CD4-positive, CD25-positive, alpha-beta regulatory T cell (primary cell): ENCODE measurements at regions not wholly inside any gene's neighbourhood (a gene's known extent, or its start where the extent isn't known, plus 50 kb on each side); places are given as distances from the start of the nearest gene placed in this dataset.
A peak's percentile ranks its signal among the peaks of the same experiment; 100 is the strongest.

Experiments used
- ATAC-seq, 2 donors: fragments of 150-1000 bp; cut with Tn5 transposase; one replicate each; pipeline ENCODE4 v1.10.0; 2021; ENCODE audit warnings: low read depth in 2 of 2, moderate number of reproducible peaks in 2 of 2, moderate library complexity in 1 of 2
- DNase-seq, 3 donors: peaks; one replicate each; pipeline versions ENCODE4 v3.0.0 to v3.0.0-alpha.2; 2012 to 2022; ENCODE audit warnings: mixed read lengths in 1 of 3
- H3K27ac ChIP-seq: one replicate; pipeline ENCODE4 v1.7.0; 2013; ENCODE audit warnings: mild to moderate bottlenecking, low read length; ENCODE audit not compliant: insufficient read depth, poor library complexity, severe bottlenecking
- H3K27me3 ChIP-seq: one replicate; pipeline ENCODE4 v1.7.0; 2013; ENCODE audit warnings: low read length; ENCODE audit not compliant: control insufficient read depth, insufficient read depth
- H3K36me3 ChIP-seq: one replicate; pipeline ENCODE4 v1.7.0; 2013; ENCODE audit warnings: mild to moderate bottlenecking, low read length, moderate library complexity; ENCODE audit not compliant: control insufficient read depth, insufficient read depth
- H3K4me1 ChIP-seq: 2 replicates; pipeline ENCODE4 v1.7.0; 2013; ENCODE audit warnings: mild to moderate bottlenecking, low read length; ENCODE audit not compliant: insufficient read depth, control insufficient read depth, poor library complexity, severe bottlenecking
- H3K4me3 ChIP-seq: one replicate; pipeline ENCODE4 v1.7.0; 2013; ENCODE audit warnings: low read depth, mild to moderate bottlenecking, low read length, moderate library complexity
- H3K9me3 ChIP-seq, 2 experiments: 1 replicate in 1 of 2; 2 replicates in 1 of 2; pipeline ENCODE4 v1.7.0; 2013; ENCODE audit warnings: low read length in 2 of 2, mild to moderate bottlenecking in 1 of 2, moderate library complexity in 1 of 2; ENCODE audit not compliant: control insufficient read depth in 2 of 2
- H3K27ac Mint-ChIP-seq, 3 donors: one replicate each; pipeline ENCODE4 v1.8.0; 2020 to 2022; ENCODE audit warnings: mild to moderate bottlenecking in 3 of 3, mixed read lengths in 3 of 3, moderate library complexity in 2 of 3
- H3K27me3 Mint-ChIP-seq: one replicate; pipeline ENCODE4 v1.8.0; 2022; ENCODE audit warnings: mild to moderate bottlenecking, mixed read lengths
- H3K36me3 Mint-ChIP-seq: one replicate; pipeline ENCODE4 v1.8.0; 2020; ENCODE audit warnings: mixed read lengths
- H3K4me1 Mint-ChIP-seq, 4 donors: one replicate each; pipeline ENCODE4 v1.8.0; 2020 to 2022; ENCODE audit warnings: mixed read lengths in 4 of 4, mild to moderate bottlenecking in 1 of 4
- H3K4me3 Mint-ChIP-seq, 4 donors: one replicate each; pipeline ENCODE4 v1.8.0; 2020 to 2022; ENCODE audit warnings: mild to moderate bottlenecking in 4 of 4, mixed read lengths in 4 of 4, moderate library complexity in 3 of 4
- H3K9me3 Mint-ChIP-seq, 7 donors: one replicate each; pipeline ENCODE4 v1.8.0; 2020 to 2022; ENCODE audit warnings: mixed read lengths in 7 of 7, mild to moderate bottlenecking in 3 of 7, moderate library complexity in 2 of 7

GRCh38 chr14:86940106-86940505 lies 1052.9 kb downstream of the GALC start:
- Histone ChIP-seq H3K36me3 (no peaks in the 10 kb centered on the region), H3K9me3 (no peaks in the 10 kb centered on the region), H3K4me3 (no peak overlapping the region), H3K4me1 (no peaks in the 10 kb centered on the region), H3K27me3 (no peaks in the 10 kb centered on the region), H3K27ac (no peak overlapping the region)
- H3K27ac Mint-ChIP-seq: no peak overlapping the region
- ATAC-seq (no peak), DNase-seq (no peak)
- H3K9me3 Mint-ChIP-seq: peaks cover 0 to 6% (median 1%) of the 10 kb centered on the region in 7 donors
- no peaks in the 10 kb centered on the region for H3K4me1 Mint-ChIP-seq
- H3K4me3 Mint-ChIP-seq: no peak overlapping the region
- H3K36me3 Mint-ChIP-seq: no peaks in the 10 kb centered on the region
- no peaks in the 10 kb centered on the region for H3K27me3 Mint-ChIP-seq

GRCh38 chr14:86938320-86938719 lies 1054.7 kb downstream of the GALC start:
- peak overlapping the region in 1 of 3 donors; percentile 43 for H3K27ac Mint-ChIP-seq
- H3K36me3 Mint-ChIP-seq: no peaks in the 10 kb centered on the region

GRCh38 chr14:86936556-86936955 lies 1056.4 kb downstream of the GALC start:
- H3K27ac ChIP-seq: no peak overlapping the region
- no peaks in the 10 kb centered on the region for H3K27me3 ChIP-seq
- peak overlapping the region in 1 of 4 donors; percentile 58 for H3K4me3 Mint-ChIP-seq
- H3K27me3 Mint-ChIP-seq: no peaks in the 10 kb centered on the region
- H3K27ac Mint-ChIP-seq: peak overlapping the region in 1 of 3 donors; percentile 26
- no peak overlapping the region for H3K4me3 ChIP-seq
- no peaks in the 10 kb centered on the region for H3K36me3 ChIP-seq
- ATAC-seq (no peak), DNase-seq (no peak)
- no peaks in the 10 kb centered on the region for H3K4me1 Mint-ChIP-seq
- no peaks in the 10 kb centered on the region for H3K36me3 Mint-ChIP-seq
- H3K9me3 ChIP-seq: no peaks in the 10 kb centered on the region
- peaks cover 0 to 4% (median 0%) of the 10 kb centered on the region in 7 donors for H3K9me3 Mint-ChIP-seq
- H3K4me1 ChIP-seq: no peaks in the 10 kb centered on the region

More at GRCh38 chr14:86938320-86938719, 1054.7 kb downstream of the GALC start:
- H3K27me3 Mint-ChIP-seq: no peaks in the 10 kb centered on the region
- Histone ChIP-seq H3K4me1 (no peaks in the 10 kb centered on the region), H3K9me3 (no peaks in the 10 kb centered on the region), H3K4me3 (no peak overlapping the region), H3K27ac (no peak overlapping the region), H3K36me3 (no peaks in the 10 kb centered on the region), H3K27me3 (no peaks in the 10 kb centered on the region)
- H3K4me1 Mint-ChIP-seq: no peaks in the 10 kb centered on the region
- DNase-seq (no peak), ATAC-seq (no peak)
- no peak overlapping the region for H3K4me3 Mint-ChIP-seq
- peaks cover 0 to 6% (median 1%) of the 10 kb centered on the region in 7 donors for H3K9me3 Mint-ChIP-seq

- Histone ChIP-seq H3K27ac (no peak overlapping the region), H3K4me3 (no peak overlapping the region), H3K36me3 (no peaks in the 10 kb centered on the region), H3K27me3 (no peaks in the 10 kb centered on the region), H3K4me1 (no peaks in the 10 kb centered on the region), H3K9me3 (no peaks in the 10 kb centered on the region)
- no peaks in the 10 kb centered on the region for H3K4me1 Mint-ChIP-seq
- no peaks in the 10 kb centered on the region for H3K27me3 Mint-ChIP-seq
- no peak overlapping the region for H3K27ac Mint-ChIP-seq
- H3K4me3 Mint-ChIP-seq: no peak overlapping the region
- ATAC-seq (no peak), DNase-seq (no peak)
- no peaks in the 10 kb centered on the region for H3K36me3 Mint-ChIP-seq
- H3K9me3 Mint-ChIP-seq: peaks cover 0 to 4% (median 1%) of the 10 kb centered on the region in 7 donors
Observed at GRCh38 chr14:86935241-86935885, 1057.6 kb downstream of the GALC start.

GRCh38 chr14:86933958-86934595 lies 1058.9 kb downstream of the GALC start:
- Histone ChIP-seq H3K27me3 (no peaks in the 10 kb centered on the region), H3K9me3 (peaks cover 0 to 4% of the 10 kb centered on the region in 2 experiments), H3K4me3 (no peak overlapping the region), H3K36me3 (no peaks in the 10 kb centered on the region), H3K4me1 (no peaks in the 10 kb centered on the region), H3K27ac (no peak overlapping the region)
- Mint-ChIP-seq H3K9me3 (peaks cover 0 to 5% (median 1%) of the 10 kb centered on the region in 7 donors), H3K36me3 (no peaks in the 10 kb centered on the region), H3K4me1 (no peaks in the 10 kb centered on the region), H3K4me3 (no peak overlapping the region), H3K27me3 (no peaks in the 10 kb centered on the region), H3K27ac (no peak overlapping the region)
- ATAC-seq: no peak
- DNase-seq: no peak

- no peak overlapping the region for H3K27ac ChIP-seq
- no peaks in the 10 kb centered on the region for H3K4me1 ChIP-seq
- Mint-ChIP-seq H3K9me3 (peaks cover 0 to 8% (median 1%) of the 10 kb centered on the region in 7 donors), H3K27me3 (no peaks in the 10 kb centered on the region), H3K36me3 (no peaks in the 10 kb centered on the region), H3K27ac (no peak overlapping the region), H3K4me3 (no peak overlapping the region), H3K4me1 (no peaks in the 10 kb centered on the region)
- ATAC-seq (no peak), DNase-seq (no peak)
- H3K4me3 ChIP-seq: no peak overlapping the region
- no peaks in the 10 kb centered on the region for H3K36me3 ChIP-seq
- H3K27me3 ChIP-seq: no peaks in the 10 kb centered on the region
- peaks cover 0 to 4% of the 10 kb centered on the region in 2 experiments for H3K9me3 ChIP-seq
Observed at GRCh38 chr14:86933460-86933859, 1059.5 kb downstream of the GALC start.

- no peaks in the 10 kb centered on the region for H3K27me3 Mint-ChIP-seq
- no peaks in the 10 kb centered on the region for H3K27me3 ChIP-seq
- H3K36me3 ChIP-seq: no peaks in the 10 kb centered on the region
- ATAC-seq (no peak), DNase-seq (no peak)
- no peaks in the 10 kb centered on the region for H3K4me1 Mint-ChIP-seq
- H3K4me3 Mint-ChIP-seq: no peak overlapping the region
- no peaks in the 10 kb centered on the region for H3K4me1 ChIP-seq
- H3K27ac ChIP-seq: no peak overlapping the region
- no peaks in the 10 kb centered on the region for H3K9me3 ChIP-seq
- no peaks in the 10 kb centered on the region for H3K36me3 Mint-ChIP-seq
- peaks cover 0 to 11% (median 2%) of the 10 kb centered on the region in 7 donors for H3K9me3 Mint-ChIP-seq
- no peak overlapping the region for H3K27ac Mint-ChIP-seq
- H3K4me3 ChIP-seq: no peak overlapping the region
Observed at GRCh38 chr14:86915406-86915805, 1077.6 kb downstream of the GALC start.

GRCh38 chr14:86912709-86913108 lies 1080.3 kb downstream of the GALC start:
- DNase-seq: no peak
- Mint-ChIP-seq H3K27me3 (no peaks in the 10 kb centered on the region), H3K9me3 (peaks cover 0 to 11% (median 5%) of the 10 kb centered on the region in 7 donors), H3K4me3 (no peak overlapping the region), H3K4me1 (no peaks in the 10 kb centered on the region), H3K36me3 (no peaks in the 10 kb centered on the region), H3K27ac (no peak overlapping the region)
- no peak for ATAC-seq
- H3K27ac ChIP-seq: no peak overlapping the region
- no peaks in the 10 kb centered on the region for H3K36me3 ChIP-seq
- no peak overlapping the region for H3K4me3 ChIP-seq
- no peaks in the 10 kb centered on the region for H3K9me3 ChIP-seq
- H3K27me3 ChIP-seq: no peaks in the 10 kb centered on the region
- H3K4me1 ChIP-seq: no peaks in the 10 kb centered on the region
